ENCODE measurements at regions not wholly inside any gene's neighbourhood (a gene's known extent, or its start where the extent isn't known, plus 50 kb on each side); places are given as distances from the start of the nearest gene placed in this dataset.

- TF ChIP-seq GATA2 (IDR thresholded peaks at IDR 0.05; ENCODE audit: low read depth, low read length) (no peak), GATA3 (IDR thresholded peaks at IDR 0.05; ENCODE audit: low read depth, low read length) (no peak)
These were observed 79.1 kb upstream of the IER5L start for GRCh38 chr9:129256959-129257713.

DNA sequence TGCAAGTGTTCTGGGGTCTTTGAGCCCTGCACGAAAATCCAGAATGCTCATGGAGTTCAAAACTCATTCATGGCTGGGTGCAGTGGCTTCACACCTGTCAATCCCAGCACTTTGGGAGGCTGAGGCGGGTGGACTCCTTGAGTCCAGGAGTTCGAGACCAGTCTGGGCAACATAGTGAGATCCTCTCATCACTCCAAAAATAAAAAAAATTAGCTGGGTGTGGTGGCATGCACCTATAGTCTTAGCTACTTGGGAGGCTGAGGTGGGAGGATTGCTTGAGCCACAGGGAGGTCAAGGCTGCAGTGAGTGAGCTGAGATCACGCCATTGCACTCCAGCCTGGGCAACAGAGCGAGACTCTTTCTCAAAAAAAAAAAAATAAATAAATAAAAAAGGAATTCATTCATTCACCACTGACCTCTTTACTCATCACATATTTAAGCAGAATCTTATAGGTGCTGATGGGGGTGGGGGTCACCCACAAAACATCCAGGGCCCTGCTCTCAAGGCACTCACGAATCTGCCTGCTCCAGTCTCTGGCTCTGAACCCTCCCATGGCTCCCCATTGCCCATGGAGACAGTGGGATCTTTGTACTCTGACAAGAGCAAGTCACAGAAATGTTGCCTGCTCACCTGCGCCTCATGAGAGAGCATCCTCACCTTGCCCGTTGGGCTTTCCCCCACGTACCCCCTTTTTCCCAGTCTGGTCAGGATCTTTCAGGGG is 76.7 kb upstream of the IER5L start:
- TF ChIP-seq GATA2 (IDR thresholded peaks at IDR 0.05; ENCODE audit: low read depth, low read length) = no peak
- no peak for TF ChIP-seq GATA3 (IDR thresholded peaks at IDR 0.05; ENCODE audit: low read depth, low read length)

- no peak for TF ChIP-seq GATA2 (IDR thresholded peaks at IDR 0.05; ENCODE audit: low read depth, low read length)
- TF ChIP-seq GATA3 (IDR thresholded peaks at IDR 0.05; ENCODE audit: low read depth, low read length) = no peak
These were observed 75.8 kb upstream of the IER5L start for GRCh38 chr9:129253803-129254381.

DNA sequence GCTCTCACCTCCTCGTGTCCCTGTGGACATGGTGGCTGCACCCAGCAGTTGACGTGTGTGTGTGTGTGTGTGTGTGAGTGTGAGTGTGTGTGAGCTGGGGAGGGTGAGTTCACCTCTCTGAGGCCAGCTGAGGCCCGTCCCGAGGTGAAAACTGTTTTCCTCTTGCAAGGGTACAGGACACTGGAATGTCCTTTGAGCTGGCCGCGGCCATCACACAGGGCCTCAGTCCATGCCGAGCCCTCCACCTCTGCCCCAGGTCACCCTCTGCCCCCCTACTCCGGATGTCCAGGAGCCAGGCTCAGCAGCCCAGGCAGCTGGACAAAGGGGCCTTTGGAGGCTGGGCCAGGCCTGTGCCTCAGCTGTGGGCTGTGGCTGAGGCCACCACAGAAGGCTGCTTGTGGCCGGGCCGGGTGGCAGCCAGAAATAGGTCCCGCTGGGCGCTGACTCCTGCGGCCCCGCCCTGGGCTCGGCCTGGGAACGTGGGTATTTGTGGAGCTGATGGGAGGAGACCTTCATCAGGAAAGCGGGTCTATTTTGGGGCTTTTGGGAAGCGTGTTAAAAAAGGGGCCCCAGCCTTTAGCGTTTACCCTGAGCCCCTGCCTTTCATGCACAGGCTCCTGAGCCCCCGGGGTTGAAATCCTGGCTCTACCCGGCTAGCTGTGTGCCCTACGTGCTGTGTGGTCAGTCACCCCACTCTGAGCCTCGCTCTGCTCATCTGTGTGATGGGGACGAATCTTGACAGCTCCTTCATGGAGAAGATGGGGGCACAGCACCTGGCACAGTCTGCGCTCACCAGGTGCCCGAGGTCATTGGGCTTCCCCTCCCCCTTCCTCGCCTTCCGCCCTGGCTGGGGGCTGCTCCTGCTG is 75.1 kb upstream of the IER5L start:
- TF ChIP-seq GATA3 (IDR thresholded peaks at IDR 0.05; ENCODE audit: low read depth, low read length) (no peak), GATA2 (IDR thresholded peaks at IDR 0.05; ENCODE audit: low read depth, low read length) (no peak)

- TF ChIP-seq GATA3 (IDR thresholded peaks at IDR 0.05; ENCODE audit: low read depth, low read length) = no peak
- TF ChIP-seq GATA2 (IDR thresholded peaks at IDR 0.05; ENCODE audit: low read depth, low read length) = no peak
These were observed 72.7 kb upstream of the IER5L start for GRCh38 chr9:129250786-129251185.

DNA sequence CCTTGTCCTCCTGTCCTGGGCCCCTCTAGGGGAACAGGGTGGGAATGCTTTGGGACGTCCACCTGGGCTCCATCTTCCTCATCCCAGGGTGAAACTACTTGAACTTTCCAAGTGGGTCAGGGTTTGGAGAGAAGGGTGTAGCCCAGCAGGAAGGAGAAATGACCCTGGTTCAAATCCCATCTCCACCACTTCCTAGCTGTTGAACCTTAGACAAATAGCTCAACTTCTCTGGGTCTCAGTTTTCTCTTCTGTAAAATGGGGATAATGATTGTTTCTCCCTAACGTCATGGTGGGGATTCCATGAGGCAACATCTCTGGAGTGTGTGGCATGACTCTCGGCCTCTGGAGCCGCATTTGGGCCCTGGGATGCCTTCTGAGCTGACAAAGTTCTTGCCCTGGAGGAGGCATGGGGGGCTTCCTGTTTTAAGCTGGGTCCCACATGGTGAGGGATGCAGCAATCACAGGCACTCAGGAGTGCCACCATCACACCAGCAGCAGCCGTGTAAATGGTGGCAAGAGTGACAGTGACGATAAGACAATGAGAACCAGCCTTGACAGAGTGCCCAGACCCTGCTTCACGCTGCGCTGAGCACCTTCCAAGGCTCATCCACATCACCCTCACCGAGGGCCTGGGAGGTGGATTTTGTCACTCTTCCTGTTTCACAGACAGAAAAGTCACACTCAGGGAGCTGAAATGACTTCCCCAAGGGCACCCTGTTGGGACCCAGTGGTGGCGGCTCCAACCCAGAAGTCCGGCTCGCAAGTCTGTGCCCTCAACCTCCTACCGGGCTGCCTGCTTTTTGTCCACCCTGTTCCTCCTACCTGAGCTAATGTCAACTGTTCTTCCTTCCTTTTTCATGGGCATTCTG is 69.5 kb upstream of the IER5L start:
- TF ChIP-seq GATA2 (IDR thresholded peaks at IDR 0.05; ENCODE audit: low read depth, low read length) (no peak), GATA3 (IDR thresholded peaks at IDR 0.05; ENCODE audit: low read depth, low read length) (no peak)

DNA sequence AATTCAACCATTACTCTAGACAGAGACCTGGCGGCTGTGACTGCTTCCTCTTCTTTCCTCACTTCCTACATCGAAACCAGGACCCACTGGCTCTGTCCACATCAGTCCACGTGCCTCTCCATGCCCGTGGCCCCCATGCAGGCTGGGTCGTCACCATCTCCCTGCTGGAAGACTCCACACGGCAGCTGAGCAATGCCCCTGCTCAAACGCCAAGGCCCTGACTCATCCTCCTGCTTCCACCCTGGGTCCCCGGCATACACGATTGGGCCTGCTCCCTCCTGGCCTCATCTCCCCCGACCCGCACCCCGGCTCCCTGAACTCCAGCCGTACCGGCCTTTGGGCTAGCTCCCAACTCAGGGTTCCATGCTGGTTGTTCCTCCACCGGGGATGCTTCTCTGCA is 67.2 kb upstream of the IER5L start:
- no peak for TF ChIP-seq GATA2 (IDR thresholded peaks at IDR 0.05; ENCODE audit: low read depth, low read length)
- TF ChIP-seq GATA3 (IDR thresholded peaks at IDR 0.05; ENCODE audit: low read depth, low read length) = no peak

DNA sequence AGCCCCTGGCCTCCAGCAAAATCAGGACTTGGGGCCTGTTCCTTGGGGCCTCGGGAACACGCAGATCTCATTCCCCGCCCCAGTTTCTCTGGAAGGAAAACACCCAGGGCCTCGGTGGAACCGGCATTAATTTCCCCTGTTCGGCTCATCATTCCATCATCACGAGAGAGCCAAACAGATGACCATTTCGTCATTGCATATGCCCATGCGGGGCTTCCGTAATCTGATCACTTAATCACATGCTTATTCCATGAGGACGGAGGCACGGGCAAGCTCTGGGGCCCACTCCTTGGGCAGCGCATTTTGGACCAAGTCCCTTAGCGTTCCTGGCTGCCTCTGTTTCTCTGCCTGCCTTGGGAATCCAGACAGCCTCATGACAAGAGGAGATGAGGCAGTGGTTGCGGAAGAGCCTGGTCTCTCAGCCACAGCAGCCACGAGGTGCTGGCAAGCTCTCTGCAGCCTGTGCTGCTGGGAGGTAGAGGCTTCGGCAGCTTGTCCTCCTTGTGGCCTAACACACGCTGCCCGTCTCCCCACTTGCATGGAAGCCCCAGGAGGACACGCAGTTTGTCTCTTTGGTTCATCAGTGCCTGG is 65.0 kb upstream of the IER5L start:
- TF ChIP-seq GATA3 (IDR thresholded peaks at IDR 0.05; ENCODE audit: low read depth, low read length) = no peak
- no peak for TF ChIP-seq GATA2 (IDR thresholded peaks at IDR 0.05; ENCODE audit: low read depth, low read length)

DNA sequence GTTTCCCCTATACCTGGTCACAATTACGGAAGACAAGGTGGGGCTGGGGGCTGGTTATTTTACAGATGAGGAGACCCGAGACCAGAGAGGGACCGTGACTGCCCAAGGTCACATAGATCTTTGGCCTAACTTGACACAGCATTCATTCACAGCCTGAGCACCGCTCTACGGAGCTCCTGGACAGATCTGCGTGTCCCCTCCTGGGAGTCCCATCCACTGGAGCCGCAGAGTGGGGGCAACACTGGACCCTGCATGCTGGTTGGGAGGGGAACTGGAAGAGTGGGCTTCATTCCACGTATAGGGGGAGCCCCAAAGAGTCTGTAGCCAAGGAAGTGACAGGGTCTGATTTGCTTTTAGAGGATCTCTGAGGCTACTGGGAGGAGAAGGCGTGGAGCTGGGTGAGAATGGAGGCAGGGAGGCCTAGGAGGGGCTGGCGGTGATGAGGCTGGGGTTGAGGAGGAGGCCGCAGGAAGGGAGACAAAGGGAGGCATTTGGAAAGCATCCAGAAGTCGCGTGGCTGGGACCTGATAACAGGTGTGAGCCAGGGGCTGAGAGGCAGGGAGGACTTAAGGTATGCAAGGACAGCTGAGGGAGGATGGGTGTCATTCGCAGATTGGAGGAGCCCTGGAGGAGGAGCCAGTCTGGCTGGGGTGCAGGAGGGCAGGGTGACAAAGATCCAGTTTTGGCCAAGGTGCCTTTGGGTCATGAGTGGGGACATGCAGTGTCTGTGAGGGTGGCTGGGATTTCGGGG is 64.3 kb upstream of the IER5L start:
- no peak for TF ChIP-seq GATA3 (IDR thresholded peaks at IDR 0.05; ENCODE audit: low read depth, low read length)
- TF ChIP-seq GATA2 (IDR thresholded peaks at IDR 0.05; ENCODE audit: low read depth, low read length) = no peak

DNA sequence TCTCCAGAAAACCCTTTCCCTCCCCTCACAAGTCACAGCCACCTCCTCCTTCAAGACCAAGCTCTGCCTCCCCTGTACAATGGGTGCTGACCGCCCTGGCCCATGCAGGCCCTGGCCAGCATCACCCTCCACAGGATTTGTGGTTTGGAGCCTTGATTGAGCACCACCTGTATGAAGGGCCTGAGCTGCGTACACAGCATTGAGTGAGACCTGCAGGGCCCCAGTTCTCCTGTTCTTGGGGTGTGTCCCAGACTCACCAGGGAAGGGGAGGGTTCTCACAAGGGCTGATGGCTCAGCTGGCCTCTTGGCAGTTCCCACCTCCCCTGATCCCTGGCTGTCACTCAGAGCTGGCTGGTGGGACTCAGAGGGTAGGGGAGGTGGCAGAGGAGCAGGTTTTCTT is 63.7 kb upstream of the IER5L start:
- TF ChIP-seq GATA2 (IDR thresholded peaks at IDR 0.05; ENCODE audit: low read depth, low read length) (no peak), GATA3 (IDR thresholded peaks at IDR 0.05; ENCODE audit: low read depth, low read length) (no peak)

DNA sequence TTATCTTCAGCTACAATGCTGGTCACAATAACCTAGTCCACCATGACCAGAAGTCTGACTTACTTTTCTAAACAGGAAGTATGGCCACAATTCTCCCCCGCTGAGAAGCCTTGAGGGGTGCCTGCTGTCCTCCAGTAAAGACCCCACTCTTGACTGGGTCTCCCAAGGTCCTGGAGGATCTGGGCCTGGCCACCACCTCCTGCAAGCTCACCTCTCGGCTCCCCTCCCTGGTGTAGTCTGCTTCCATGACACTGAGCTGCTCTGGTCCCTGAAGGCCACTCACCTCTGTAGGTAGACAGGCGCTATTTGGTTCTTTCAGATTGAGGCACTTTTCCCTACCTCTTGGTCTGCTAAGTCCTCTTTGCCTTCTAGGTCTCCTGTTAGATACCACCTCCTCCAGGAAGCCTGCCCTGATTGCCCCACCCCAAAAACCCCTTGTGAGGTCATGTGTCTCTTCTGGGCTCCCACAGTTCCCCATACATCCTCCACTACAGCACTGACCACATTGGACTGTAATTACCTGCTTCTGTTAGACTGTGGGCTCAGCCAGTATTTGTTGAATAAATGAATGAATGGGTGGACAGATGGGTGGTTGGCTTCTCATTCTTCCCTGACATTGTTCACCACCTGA is 62.6 kb upstream of the IER5L start:
- TF ChIP-seq GATA3 (IDR thresholded peaks at IDR 0.05; ENCODE audit: low read depth, low read length) = no peak
- TF ChIP-seq GATA2 (IDR thresholded peaks at IDR 0.05; ENCODE audit: low read depth, low read length) = no peak

All from SH-SY5Y (cell line).